ENCODE measurements at regions not wholly inside any gene's neighbourhood (a gene's known extent, or its start where the extent isn't known, plus 50 kb on each side); places are given as distances from the start of the nearest gene placed in this dataset.

- TF ChIP-seq CTCF (conservative IDR thresholded peaks at IDR 0.05; ENCODE audit: low read depth, low read length) (no peak), USF2 (IDR thresholded peaks at IDR 0.05; ENCODE audit: low read depth, low read length) (no peak), MAZ (IDR thresholded peaks at IDR 0.05; ENCODE audit: borderline replicate concordance, low read depth, low read length) (no peak), POLR2A (IDR thresholded peaks at IDR 0.05; ENCODE audit: low read depth, low read length) (no peak), CEBPB (IDR thresholded peaks at IDR 0.05; ENCODE audit: low read depth, low read length) (no peak), RAD21 (IDR thresholded peaks at IDR 0.05; ENCODE audit: low read length) (no peak), MXI1 (IDR thresholded peaks at IDR 0.05; ENCODE audit: borderline replicate concordance, low read depth, low read length) (no peak), ELK1 (IDR thresholded peaks at IDR 0.05; ENCODE audit: borderline replicate concordance, low read depth, low read length) (no peak)
Measured at GRCh38 chrX:155679715-155680114, 67.0 kb upstream of the TMLHE start.
